Astrocyte of the spinal cord (primary cell): ENCODE measurements at regions not wholly inside any gene's neighbourhood (a gene's known extent, or its start where the extent isn't known, plus 50 kb on each side); places are given as distances from the start of the nearest gene placed in this dataset.

Experiments
- DNase-seq: peaks from one replicate; pipeline ENCODE4 v3.0.0; 2011; ENCODE audit warnings: low read depth, low spot score
- H3K4me3 ChIP-seq: 2 replicates; pipeline ENCODE4 v1.5.1; 2011; ENCODE audit warnings: low read depth, mild to moderate bottlenecking, low read length, moderate library complexity
- CTCF ChIP-seq: IDR thresholded peaks from 2 replicates; pipeline ENCODE4 v1.5.1; 2012; ENCODE audit warnings: low read depth, mild to moderate bottlenecking, low read length, inconsistent platforms
- in situ Hi-C: cut with HindIII; loops from 2 replicates; pipeline ENCODE4 v1.10.0; 2017; ENCODE audit warnings: low sequenced_read_pairs

- H3K4me3 ChIP-seq, result no peak overlapping the region
- no peak for DNase-seq
- TF ChIP-seq CTCF, result no peak
- in situ Hi-C loops, result no loop called here
Measured at GRCh38 chr5:82418608-82418950, 140.4 kb upstream of the RPS23 start.

GRCh38 chr5:82417776-82418607 is 139.8 kb upstream of the RPS23 start:
- no peak overlapping the region for H3K4me3 ChIP-seq
- peak; percentile 71 for DNase-seq
- TF ChIP-seq CTCF, result no peak
- in situ Hi-C loops, result no loop called here

- in situ Hi-C loops, result no loop called here
- no peak for TF ChIP-seq CTCF
- H3K4me3 ChIP-seq, result no peak overlapping the region
- DNase-seq, result no peak
Measured at GRCh38 chr5:82416512-82416911, 138.4 kb upstream of the RPS23 start.

DNA sequence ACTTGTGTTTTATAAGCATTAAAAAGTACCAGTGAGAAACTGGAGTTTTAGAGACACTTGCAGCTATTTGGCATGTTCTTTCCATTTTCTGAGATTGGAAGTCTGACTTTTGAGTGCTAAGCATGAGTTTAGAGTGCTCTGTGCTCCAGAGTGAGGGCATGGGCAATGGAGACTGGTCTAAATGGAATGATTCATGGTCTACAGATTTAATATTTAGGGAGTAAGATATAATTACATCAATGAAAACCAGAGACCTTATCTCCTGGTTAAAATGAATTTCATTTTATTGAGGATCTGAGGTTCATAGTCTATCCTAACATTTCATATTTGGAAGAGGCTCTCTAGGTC is 135.9 kb upstream of the RPS23 start:
- DNase-seq, result no peak
- TF ChIP-seq CTCF, result no peak
- in situ Hi-C loops, result no loop called here

DNA sequence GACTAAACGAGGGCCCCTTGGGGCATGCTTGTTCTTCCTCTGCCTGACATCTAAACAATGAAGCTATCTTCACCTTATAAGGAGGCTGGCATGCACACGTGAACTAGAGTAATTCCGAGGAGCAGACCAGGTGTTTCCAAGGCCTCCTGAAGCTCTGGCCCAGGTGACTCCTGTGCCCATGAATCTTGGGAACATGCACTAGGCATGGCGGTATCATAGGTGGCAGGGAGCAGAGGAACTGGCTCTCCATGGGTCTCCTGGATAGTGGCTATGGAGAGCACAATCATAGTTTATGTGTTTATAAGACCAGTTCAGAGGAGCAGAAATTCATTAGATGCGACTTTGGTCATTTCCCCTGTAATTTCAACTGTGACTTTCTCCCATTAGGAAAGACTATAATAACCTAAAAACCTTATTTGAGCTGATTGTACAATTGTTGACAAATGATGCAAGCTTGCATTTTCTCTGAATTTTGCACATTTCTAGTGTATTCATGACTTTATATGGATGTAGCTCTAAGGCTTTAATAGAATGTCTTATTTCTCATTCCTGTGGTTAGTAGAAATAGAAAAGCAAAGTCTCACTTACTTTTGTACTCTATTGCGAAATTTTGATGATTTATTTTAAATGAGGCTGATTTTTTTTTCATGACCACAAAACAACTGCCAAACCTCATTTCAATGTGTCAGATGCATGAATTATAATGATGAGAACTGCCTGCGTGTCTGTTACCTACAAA is 135.3 kb upstream of the RPS23 start:
- TF ChIP-seq CTCF, result no peak
- in situ Hi-C loops, result no loop called here
- no peak overlapping the region for H3K4me3 ChIP-seq
- DNase-seq, result peak; percentile 96

More for the DNA sequence above, 135.9 kb upstream of the RPS23 start:
- no peak overlapping the region for H3K4me3 ChIP-seq

DNA sequence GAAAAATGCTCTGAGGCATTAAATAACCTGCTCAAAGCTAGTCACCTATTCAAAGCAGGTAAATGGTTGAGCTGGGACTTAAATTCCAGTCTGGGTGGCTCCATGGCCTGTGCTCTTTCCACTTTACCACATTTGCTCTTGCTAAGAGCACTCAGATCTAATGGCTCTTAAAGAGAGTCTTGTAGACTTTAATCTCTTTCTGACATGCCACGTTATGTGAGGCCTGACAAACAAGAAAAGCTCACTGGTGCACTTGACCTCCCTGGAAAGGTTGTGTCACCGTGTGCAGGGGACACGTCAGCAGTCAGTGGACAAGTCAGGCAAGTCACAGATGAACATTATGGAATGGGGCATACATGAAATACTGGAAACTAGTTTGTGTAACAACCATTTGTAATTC is 129.9 kb upstream of the RPS23 start:
- TF ChIP-seq CTCF, result no peak
- DNase-seq, result no peak
- H3K4me3 ChIP-seq, result no peak overlapping the region
- in situ Hi-C loops, result no loop called here
